ENCODE measurements at regions not wholly inside any gene's neighbourhood (a gene's known extent, or its start where the extent isn't known, plus 50 kb on each side); places are given as distances from the start of the nearest gene placed in this dataset.

DNA sequence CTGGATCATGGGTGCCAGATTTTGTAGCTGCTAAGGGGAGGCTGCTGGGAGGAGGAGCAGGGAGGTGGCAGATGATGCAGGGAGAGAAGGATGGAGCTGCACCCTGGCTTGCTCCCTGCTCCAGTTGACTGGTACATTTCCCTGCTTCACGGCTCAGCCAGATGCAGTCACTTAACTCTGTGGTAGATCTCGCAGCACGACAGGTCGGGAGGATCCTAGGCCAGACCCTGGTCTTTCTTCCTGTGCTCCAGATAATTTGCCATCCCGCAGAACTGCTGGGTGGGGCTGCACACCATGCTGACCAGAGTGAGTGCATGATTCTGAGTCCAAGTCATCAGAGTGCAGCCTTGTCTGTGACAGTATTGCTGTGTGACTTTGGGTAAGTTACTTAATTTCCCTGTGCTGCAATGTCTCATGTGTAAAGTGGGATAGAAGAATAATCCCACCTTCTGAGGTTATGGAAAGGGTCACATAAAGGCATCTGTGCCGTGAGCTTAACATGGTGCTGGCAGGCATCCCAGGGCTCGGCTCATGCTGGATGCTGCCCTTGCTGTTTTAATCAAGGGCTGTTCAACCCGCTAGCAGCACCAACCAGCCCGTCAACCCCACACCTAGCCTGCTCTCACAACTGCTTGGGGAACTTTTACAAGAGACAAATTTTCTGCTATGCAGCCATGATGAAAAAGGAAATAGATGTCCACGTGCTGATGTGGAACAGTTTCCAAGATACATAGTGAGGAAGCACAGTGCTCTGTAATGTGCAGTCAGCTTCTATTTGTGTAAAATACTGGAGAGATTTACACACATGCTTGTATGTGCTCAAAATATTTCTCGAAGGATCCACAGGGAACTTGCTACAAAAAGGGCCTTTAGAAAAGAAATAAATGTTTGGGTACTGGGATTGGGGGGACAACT lies 257.9 kb downstream of the CDH26 start:
- DNase-seq: no peak

DNA sequence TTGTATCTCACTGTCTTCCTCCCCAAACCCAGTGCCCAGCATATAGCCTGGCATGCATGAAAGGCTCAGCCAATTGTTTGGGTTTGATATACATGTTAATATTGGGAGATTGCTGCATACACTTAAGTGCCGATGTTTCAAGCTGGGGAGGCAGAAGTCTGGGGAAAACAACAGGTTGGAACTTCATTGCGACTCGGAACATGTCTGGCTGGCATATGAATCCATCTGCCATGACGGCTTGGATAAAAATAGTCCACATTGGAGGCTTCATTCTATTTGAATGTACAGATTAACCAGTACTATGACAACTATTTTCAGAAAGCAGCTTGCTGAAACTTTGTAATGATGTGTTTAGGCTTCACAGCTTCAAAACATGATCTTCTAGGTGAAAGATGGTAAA lies 261.0 kb downstream of the CDH26 start:
- DNase-seq: no peak

GRCh38 chr20:60219984-60220562 lies 261.9 kb downstream of the CDH26 start:
- DNase-seq: no peak

GRCh38 chr20:60220706-60221105 lies 262.5 kb downstream of the CDH26 start:
- DNase-seq: no peak

- no peak for DNase-seq
These were observed 263.4 kb downstream of the CDH26 start for GRCh38 chr20:60221593-60221992.

DNA sequence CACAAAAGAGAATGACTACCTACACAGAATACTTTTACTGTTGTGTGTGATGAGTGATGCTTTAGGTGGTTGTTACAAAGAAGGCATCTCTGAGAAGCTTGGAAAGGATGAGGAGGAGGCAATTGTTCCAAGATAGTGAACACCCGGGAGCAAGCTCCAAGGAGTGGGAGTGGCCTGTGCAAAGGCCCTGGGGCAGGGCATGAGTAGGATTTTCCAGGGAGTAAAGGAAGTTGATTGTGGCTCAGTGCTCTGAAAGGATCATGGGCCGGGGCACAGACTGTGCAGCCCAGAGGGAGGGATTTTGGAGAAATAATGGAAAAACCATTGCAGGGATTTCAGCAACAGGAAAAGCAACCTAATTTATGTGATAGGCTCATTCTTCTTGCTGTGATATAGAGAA lies 264.3 kb downstream of the CDH26 start:
- no peak for DNase-seq

GRCh38 chr20:60223174-60223573 lies 265.0 kb downstream of the CDH26 start:
- no peak for DNase-seq

DNA sequence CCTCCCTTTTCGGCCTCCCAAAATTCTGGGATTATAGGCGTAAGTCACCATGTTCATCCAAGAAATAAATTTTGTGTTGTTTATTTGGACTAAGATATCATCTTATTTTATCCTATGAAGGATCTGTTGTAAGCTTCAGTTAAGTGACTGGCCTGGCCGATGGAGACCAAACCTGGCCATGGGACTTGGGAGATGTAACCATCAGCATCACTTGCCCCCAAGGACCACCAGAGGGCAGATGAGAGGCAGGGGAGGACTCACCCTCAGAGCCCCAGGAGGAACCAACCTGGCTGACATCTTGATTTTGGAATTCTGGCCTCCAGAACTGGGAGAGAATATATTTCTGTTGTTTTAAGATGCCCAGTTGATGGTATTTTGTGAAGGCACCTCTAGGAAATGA lies 266.7 kb downstream of the CDH26 start:
- DNase-seq: no peak

- no peak for DNase-seq
These were observed 270.0 kb downstream of the CDH26 start for GRCh38 chr20:60228255-60228654.

- DNase-seq: no peak
These were observed 274.2 kb downstream of the CDH26 start for GRCh38 chr20:60232380-60232779.

- DNase-seq: no peak
These were observed 274.9 kb downstream of the CDH26 start for GRCh38 chr20:60233018-60233630.

DNA sequence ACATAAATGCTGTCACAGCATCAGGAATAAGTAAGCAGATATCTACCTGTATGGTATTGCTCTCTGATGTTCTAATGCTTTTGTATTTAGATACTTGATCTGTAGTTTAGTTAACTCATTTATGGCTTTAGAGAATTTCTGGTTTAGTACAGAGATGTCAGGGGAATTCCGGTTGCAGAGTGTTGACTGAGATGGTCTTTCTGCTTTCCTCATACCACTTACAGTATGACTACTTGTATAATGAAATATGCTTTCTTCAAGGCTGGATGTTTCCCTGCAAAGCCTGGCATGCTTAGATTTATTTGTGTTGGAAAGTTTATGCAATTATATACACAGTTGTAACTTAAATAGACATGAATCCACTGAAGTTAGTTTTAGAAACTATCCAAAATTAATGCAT lies 278.4 kb downstream of the CDH26 start:
- DNase-seq: no peak

DNA sequence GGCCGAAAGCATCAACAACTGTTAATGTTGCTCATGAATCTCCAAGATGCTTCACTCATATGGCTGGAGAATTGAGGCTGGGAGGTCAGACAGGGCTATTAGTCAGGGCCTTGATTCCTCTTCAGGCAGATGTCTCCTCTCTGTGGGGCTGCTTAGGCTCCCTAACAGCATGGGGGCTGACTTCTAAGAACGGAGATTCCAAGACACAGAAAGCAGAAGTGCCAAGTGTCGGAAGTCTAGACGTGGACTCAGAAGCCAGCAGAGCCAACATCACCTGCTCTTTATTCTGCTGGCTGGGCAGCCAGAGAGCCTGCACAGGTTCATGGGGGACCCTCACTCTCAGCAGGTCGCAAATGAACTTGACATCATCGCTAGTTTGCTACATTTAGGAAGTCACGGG lies 279.8 kb downstream of the CDH26 start:
- DNase-seq: no peak

- DNase-seq: no peak
These were observed 280.9 kb downstream of the CDH26 start for GRCh38 chr20:60238992-60239660.

DNA sequence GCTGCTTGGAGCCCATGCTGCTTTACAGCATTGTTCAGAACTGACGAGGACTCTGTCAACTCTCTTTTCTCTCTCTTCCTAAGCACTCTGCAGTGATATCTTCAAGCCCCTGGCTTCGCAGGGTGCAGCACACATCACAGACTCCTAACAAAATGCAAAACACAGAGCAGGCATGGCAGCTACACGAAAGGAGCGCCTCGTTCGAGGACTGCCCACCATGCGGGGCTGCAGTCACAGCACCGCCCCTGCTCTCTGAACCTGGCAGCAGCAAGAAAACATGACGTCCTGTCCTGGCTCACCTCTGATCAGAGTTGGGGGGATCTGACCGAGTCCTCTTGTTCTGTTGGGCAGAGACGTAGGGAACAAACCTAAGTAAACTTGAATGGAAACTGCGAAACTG lies 281.7 kb downstream of the CDH26 start:
- no peak for DNase-seq

DNA sequence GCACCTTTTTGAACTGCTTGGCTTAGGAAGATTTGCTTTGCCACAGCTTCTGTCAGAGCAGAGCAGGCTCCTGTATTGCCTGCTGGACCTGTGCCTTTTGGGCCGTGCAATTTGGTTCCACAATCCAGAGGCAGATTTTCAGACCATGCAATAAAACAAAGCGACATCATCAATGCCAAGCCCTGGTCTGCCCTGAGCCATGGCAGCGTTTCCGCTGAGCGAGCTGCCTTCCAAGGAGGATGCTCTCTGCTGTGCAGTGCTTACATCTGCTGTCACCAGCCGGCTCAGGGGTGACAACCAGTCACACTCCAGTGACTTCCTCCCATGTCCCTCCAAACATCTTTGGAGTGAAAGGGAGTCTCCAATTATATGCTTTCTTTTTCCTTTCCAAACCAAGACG lies 282.2 kb downstream of the CDH26 start:
- DNase-seq: no peak

DNA sequence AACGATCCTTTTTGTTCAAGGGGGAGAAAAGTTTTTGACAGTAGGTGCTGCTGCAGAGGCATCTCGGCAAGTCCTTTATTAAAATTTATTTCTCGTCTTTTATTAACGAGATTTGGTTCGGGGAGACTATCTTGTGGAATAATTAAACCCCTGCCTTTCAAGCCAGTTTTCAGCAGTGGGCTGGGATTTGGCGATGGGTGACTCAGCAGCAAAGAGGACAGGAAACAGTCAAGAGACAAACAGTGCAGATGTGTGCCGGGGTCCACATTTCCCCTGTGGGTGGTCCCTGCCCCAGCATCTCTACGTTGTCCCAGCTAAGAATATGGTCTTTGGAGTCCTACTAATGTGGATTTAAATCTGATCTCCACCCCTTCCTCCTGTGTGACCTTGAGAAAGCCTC lies 282.8 kb downstream of the CDH26 start:
- DNase-seq: no peak

DNA sequence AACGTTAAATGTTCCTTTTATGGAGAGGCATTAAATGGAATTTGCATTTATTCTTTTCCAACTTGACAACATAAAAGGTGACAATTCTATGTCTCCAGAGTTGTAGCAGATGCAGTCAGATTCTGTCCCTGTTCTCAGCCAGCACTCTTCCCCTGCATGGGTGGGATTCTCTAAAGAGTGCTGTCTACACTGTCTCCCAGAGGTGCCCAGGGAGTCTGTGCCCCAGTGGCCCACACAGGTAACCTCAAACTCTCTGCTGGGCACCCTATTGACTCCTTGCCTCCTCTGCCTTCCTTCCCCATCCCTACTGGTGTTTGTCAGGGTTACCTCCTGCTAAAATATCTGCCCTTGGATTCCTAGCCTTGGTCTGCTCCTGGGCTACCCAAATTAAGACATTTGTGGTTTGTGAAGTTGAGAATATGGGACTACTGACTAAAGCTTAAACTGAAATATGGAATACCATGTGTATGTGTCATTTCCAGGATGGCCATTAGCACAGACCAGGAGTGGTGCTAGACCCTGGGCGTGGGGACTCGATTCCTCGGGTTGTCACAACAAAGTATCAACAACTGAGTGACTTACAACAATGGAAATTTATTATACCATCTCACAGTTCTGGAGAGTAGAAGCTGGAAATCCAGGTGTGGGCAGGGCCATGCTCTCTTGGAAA lies 284.7 kb downstream of the CDH26 start:
- DNase-seq: no peak

DNA sequence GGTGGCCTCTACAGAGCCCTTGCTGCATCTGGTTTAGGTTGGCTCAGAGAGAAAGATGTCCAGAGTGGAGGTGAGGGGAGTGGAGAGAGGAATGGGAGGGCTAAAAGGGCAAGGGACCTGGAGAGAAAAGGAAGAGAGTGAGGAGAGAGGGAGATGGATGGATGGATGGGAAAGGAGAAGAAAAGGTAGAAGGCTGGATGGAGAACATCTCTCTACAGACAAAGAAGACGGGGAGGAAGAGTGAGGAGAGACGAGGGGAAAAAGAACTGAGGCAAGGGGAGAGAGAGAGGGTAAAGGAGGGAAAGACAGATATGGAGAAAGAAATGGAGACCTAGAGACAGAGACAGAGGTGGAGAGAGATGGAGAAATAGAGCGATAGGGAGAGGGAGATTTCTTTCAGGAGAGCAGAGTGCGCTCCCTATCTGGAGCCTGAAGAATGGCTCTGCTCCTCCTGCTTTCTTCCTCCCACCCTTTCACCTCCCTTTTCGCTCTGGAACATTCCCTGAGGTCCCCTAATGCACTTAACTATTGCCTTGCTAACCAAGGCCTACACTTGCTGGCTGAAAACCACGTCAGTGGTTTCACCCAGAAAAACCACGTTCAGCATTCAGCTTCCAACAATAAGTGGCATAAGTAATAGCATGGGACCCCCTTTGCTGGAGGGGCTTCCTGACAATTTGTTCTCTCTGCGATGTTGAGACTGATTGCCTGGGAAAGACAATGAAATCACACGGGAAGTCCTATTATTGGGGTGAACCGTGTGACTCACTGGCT lies 286.3 kb downstream of the CDH26 start:
- no peak for DNase-seq

GRCh38 chr20:60246751-60247150 lies 288.5 kb downstream of the CDH26 start:
- DNase-seq: no peak

DNA sequence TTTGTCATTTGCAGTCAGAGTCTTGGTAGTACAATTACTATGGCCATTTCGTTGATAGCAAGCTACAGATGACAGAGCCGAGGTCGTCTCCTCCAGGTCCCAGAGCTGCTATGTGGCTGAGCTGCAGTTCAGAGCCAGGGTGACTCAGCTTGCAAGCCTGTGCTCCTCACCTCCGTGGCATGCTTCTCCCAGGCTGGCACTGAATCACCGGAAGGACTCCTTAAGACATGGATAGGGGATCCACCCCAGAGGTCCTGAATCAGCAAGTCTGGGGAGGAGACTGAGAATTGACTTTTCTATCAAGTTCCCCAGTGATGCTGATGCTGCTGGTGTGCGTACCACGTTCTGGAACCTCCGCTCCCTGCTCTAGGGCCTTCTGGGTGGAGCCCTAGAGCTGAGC lies 291.2 kb downstream of the CDH26 start:
- DNase-seq: no peak

DNA sequence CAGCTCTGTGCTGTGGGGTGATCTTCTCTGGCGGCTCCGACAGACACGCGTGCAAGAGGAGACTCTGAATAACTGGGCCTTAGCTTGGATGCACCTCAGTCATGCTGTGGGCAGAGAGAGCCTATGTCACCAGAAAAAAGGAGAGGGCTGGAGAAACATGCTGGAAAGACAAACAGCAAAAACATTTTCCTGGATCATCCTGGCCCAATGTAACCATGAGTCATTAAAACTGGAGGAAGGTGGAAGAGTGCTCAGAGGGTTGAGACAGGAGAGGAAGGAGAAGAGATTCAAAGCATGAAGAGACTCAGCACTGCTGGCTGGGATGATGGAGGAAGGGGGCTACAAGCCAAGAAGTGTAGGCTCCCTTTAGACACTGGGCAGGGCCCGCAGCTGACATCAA lies 292.0 kb downstream of the CDH26 start:
- no peak for DNase-seq

Measured in activated CD4-positive, alpha-beta T cell treated with anti-CD3 and anti-CD28 coated beads for 1 hour (primary cell).